ENCODE measurements at regions not wholly inside any gene's neighbourhood (a gene's known extent, or its start where the extent isn't known, plus 50 kb on each side); places are given as distances from the start of the nearest gene placed in this dataset.

DNA sequence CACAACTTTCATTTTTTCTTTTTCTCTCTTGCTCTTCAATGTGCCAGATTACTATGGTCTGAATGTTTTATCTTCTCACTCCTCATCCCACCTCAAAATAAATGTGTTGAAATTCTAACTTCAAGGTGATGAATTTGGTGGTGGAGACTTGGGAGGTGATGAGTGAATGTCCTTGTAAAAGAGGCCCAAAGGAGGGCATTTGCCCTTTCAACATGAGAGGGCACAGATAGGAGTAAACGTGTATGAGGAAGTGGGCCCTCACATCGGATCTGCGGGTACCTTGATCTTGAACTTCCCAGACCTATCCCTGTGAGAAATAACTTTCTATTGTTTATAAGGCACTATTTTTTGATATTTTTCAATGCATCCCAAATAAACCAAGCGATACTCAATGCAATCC, 412.3 kb upstream of the ADGRL2 start:
- TF ChIP-seq, protein P1, sequence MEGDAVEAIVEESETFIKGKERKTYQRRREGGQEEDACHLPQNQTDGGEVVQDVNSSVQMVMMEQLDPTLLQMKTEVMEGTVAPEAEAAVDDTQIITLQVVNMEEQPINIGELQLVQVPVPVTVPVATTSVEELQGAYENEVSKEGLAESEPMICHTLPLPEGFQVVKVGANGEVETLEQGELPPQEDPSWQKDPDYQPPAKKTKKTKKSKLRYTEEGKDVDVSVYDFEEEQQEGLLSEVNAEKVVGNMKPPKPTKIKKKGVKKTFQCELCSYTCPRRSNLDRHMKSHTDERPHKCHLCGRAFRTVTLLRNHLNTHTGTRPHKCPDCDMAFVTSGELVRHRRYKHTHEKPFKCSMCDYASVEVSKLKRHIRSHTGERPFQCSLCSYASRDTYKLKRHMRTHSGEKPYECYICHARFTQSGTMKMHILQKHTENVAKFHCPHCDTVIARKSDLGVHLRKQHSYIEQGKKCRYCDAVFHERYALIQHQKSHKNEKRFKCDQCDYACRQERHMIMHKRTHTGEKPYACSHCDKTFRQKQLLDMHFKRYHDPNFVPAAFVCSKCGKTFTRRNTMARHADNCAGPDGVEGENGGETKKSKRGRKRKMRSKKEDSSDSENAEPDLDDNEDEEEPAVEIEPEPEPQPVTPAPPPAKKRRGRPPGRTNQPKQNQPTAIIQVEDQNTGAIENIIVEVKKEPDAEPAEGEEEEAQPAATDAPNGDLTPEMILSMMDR (IDR thresholded peaks at IDR 0.05), result no peak
- TF ChIP-seq POLR2A (IDR thresholded peaks at IDR 0.05), result no peak
